A549 (cell line): ENCODE measurements at regions not wholly inside any gene's neighbourhood (a gene's known extent, or its start where the extent isn't known, plus 50 kb on each side); places are given as distances from the start of the nearest gene placed in this dataset.
"Not testable (repeated sequence)": the region's sequence is repeated elsewhere in the genome, so short reads cannot be mapped to it uniquely, and the experiment has no call there.

Source experiments
- ATAC-seq, 2 experiments: fragments of 200-7000 bp in 1 of 2; fragments of >200 bp in 1 of 2; cut with Nextera tagmentation in 1 of 2; cut with Tn5 transposase in 1 of 2; 3 replicates each; pipeline versions ENCODE4 v1.8.0 to v1.9.1; 2018 to 2020; ENCODE audit warnings: mild to moderate bottlenecking in 1 of 2, moderate library complexity in 1 of 2
- CTCF ChIA-PET: fragments of 300-600 bp; sonication (Branson Sonifier 250); formaldehyde crosslinking; extraction: SDS; loops from one replicate; lab custom pipeline; 2021; ENCODE audit warnings: antibody characterized with exemption, inconsistent platforms; lab: Yijun Ruan, JAX
- POLR2A ChIA-PET: fragments of 350-600 bp; formaldehyde crosslinking; extraction: SDS; loops from one replicate; lab custom pipeline; 2021; ENCODE audit warnings: antibody characterized with exemption, inconsistent platforms; lab: Yijun Ruan, JAX
- DNase-seq, 2 experiments: peaks; one replicate each; pipeline versions ENCODE4 v3.0.0 to v3.0.0-alpha.2; 2011 to 2016; ENCODE audit warnings: low read depth in 1 of 2, low spot score in 1 of 2
- FAIRE-seq: peaks from 2 replicates; lab custom pipeline; 2011; peaks lifted over from hg19 to GRCh38; lab: Jason Lieb, UNC
- H3K27ac ChIP-seq, 2 experiments: fragments of >200 bp; sonication (Bioruptor Twin); formaldehyde crosslinking; 3 replicates each; pipeline ENCODE4 v1.5.1; 2016 to 2017
- H3K4me1 ChIP-seq: fragments of >200 bp; sonication (Bioruptor Twin); formaldehyde crosslinking; 3 replicates; pipeline ENCODE4 v1.6.1; 2016
- H3K4me2 ChIP-seq: fragments of >200 bp; sonication (Bioruptor Twin); formaldehyde crosslinking; 3 replicates; pipeline ENCODE4 v1.6.1; 2016
- H3K4me3 ChIP-seq: fragments of >200 bp; sonication (Bioruptor Twin); formaldehyde crosslinking; 3 replicates; pipeline ENCODE4 v1.5.1; 2016
- H3K9me3 ChIP-seq: fragments of >200 bp; sonication (Bioruptor Twin); formaldehyde crosslinking; 3 replicates; pipeline ENCODE4 v1.6.1; 2016
- ATOH8 ChIP-seq: fragments of 250-450 bp; sonication (Bioruptor Pico); IDR thresholded peaks from 2 replicates; pipeline ENCODE4 v1.5.0; 2020; ENCODE audit warnings: low read depth, mild to moderate bottlenecking, moderate library complexity
- CBX8 ChIP-seq: fragments of 200-600 bp; sonication (generic); IDR thresholded peaks from 2 replicates; pipeline ENCODE4 v1.6.1; 2016
- CHD2 ChIP-seq: fragments of 150-350 bp; IDR thresholded peaks from 2 replicates; pipeline ENCODE4 v1.6.1; 2014; ENCODE audit warnings: low read length; ENCODE audit not compliant: partially characterized antibody
- CHD4 ChIP-seq: fragments of 200-600 bp; sonication (generic); IDR thresholded peaks from 2 replicates; pipeline ENCODE4 v1.6.1; 2016; ENCODE audit warnings: antibody characterized with exemption, mild to moderate bottlenecking, borderline replicate concordance
- EHMT2 ChIP-seq: fragments of 200-600 bp; sonication (generic); IDR thresholded peaks from 2 replicates; pipeline ENCODE4 v1.6.1; 2016; ENCODE audit warnings: antibody characterized with exemption, low read depth, mild to moderate bottlenecking, moderate library complexity
- EP300 ChIP-seq, 2 experiments: fragments of >200 bp; sonication (Bioruptor Twin); formaldehyde crosslinking; IDR thresholded peaks; 2 replicates in 1 of 2; 3 replicates in 1 of 2; pipeline ENCODE4 v1.6.1; 2016 to 2017
- ESRRA ChIP-seq: fragments of 150-350 bp; IDR thresholded peaks from 2 replicates; pipeline ENCODE4 v1.6.1; 2014; ENCODE audit warnings: mild to moderate bottlenecking, low read length, borderline replicate concordance
- FOSB ChIP-seq: fragments of 250-450 bp; sonication (Bioruptor Pico); IDR thresholded peaks from 2 replicates; pipeline ENCODE4 v1.5.0; 2020; ENCODE audit warnings: mild to moderate bottlenecking, moderate library complexity
- GATA3 ChIP-seq: IDR thresholded peaks from 2 replicates; pipeline ENCODE4 v1.6.1; 2012; ENCODE audit warnings: borderline replicate concordance
- HDAC2 ChIP-seq: fragments of 200-600 bp; sonication (generic); IDR thresholded peaks from 2 replicates; pipeline ENCODE4 v1.6.1; 2016
- HES2 ChIP-seq: fragments of >200 bp; sonication (Bioruptor Twin); formaldehyde crosslinking; IDR thresholded peaks from 2 replicates; pipeline ENCODE4 v1.6.1; 2016
- HMGXB4 ChIP-seq: fragments of 250-450 bp; sonication (Bioruptor Pico); IDR thresholded peaks from 2 replicates; pipeline ENCODE4 v1.5.0; 2021; ENCODE audit warnings: mild to moderate bottlenecking, moderate library complexity, borderline replicate concordance
- HOXB13 ChIP-seq: fragments of 250-450 bp; sonication (Bioruptor Pico); IDR thresholded peaks from 2 replicates; pipeline ENCODE4 v1.5.0; 2020; ENCODE audit warnings: low read depth, mild to moderate bottlenecking, moderate library complexity
- JUNB ChIP-seq: fragments of >200 bp; sonication (Bioruptor Twin); formaldehyde crosslinking; IDR thresholded peaks from 2 replicates; pipeline ENCODE4 v1.6.1; 2016
- KDM1A ChIP-seq: fragments of 200-600 bp; sonication (generic); IDR thresholded peaks from 2 replicates; pipeline ENCODE4 v1.6.1; 2016; ENCODE audit warnings: low read depth, mild to moderate bottlenecking
- KDM5A ChIP-seq: fragments of 200-600 bp; sonication (generic); IDR thresholded peaks from 2 replicates; pipeline ENCODE4 v1.6.1; 2016; ENCODE audit warnings: antibody characterized with exemption, mild to moderate bottlenecking
- NR3C1 ChIP-seq: fragments of >200 bp; sonication (Bioruptor Twin); formaldehyde crosslinking; IDR thresholded peaks from 3 replicates; pipeline ENCODE4 v1.6.1; 2017
- RCOR1 ChIP-seq: fragments of 150-350 bp; IDR thresholded peaks from 2 replicates; pipeline ENCODE4 v1.6.1; 2014; ENCODE audit warnings: antibody characterized with exemption, low read length, low read depth
- SREBF2 ChIP-seq: fragments of 450-650 bp; IDR thresholded peaks from 2 replicates; pipeline ENCODE4 v1.6.1; 2014; ENCODE audit warnings: mild to moderate bottlenecking, moderate library complexity
- ZFP36 ChIP-seq: fragments of 450-650 bp; IDR thresholded peaks from 2 replicates; pipeline ENCODE4 v1.6.1; 2014; ENCODE audit warnings: borderline replicate concordance; ENCODE audit not compliant: partially characterized antibody
- WGBS: methylation state at CpG from one replicate; pipeline ENCODE4 v1.1.6; 2017; ENCODE audit errors: missing lambda C conversion rate; 5-methylcytosine and 5-hydroxymethylcytosine counted together
- TF ChIP-seq, protein P1 (sequence below): IDR thresholded peaks from 2 replicates; pipeline ENCODE4 v1.6.1; 2012

DNA sequence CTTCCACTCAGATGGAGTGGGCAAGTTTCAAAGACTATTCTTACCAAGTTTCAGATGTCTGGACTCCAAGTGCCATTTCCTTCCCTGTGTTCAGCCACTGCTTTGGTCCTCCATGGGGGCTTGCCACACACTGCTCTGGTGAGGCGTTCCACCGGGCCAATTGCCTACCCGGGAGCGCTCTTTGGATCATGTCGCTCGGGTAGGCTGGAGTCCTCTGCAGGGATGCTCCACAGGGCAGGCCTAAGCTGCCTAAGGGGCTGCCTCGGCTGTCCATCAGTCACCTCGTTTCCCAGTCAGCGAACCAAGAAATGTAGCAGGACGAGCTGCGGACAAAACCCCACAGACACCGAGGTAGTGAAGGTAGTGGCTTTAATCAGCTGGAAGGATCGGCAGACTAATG is 200.7 kb upstream of the KLF8 start:
- Histone ChIP-seq H3K4me1 (no peaks in the 10 kb centered on the region), H3K27ac (no peak overlapping the region), H3K4me3 (no peak overlapping the region), H3K4me2 (no peak overlapping the region), H3K9me3 (no peaks in the 10 kb centered on the region)
- ChIA-PET CTCF (no interaction called here), POLR2A (interaction anchor here (0.6 kb wide), 1 partner anchor 1779 kb away, joined by 3 read pairs; no protein-coding TSS in a partner anchor)
- DNase-seq (no peak), FAIRE-seq (no peak), ATAC-seq (no peak)
- no peak for TF ChIP-seq ZFP36
- no peak for TF ChIP-seq KDM1A
- TF ChIP-seq RCOR1: no peak
- WGBS: 76% methylated on average over 9 of the region's 13 CpGs

GRCh38 chrX:56033495-56034180 is 198.5 kb upstream of the KLF8 start:
- no peaks in the 10 kb centered on the region for H3K9me3 ChIP-seq
- no peak overlapping the region for H3K4me2 ChIP-seq
- DNase-seq (no peak), ATAC-seq (no peak), FAIRE-seq (no peak)
- POLR2A ChIA-PET: no interaction called here
- TF ChIP-seq, protein P1, sequence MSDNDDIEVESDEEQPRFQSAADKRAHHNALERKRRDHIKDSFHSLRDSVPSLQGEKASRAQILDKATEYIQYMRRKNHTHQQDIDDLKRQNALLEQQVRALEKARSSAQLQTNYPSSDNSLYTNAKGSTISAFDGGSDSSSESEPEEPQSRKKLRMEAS: no peak
- TF ChIP-seq EP300 (IDR thresholded peaks at IDR 0.05) (no peak), EHMT2 (no peak), KDM5A (no peak), SREBF2 (no peak), ESRRA (no peak), ATOH8 (no peak), RCOR1 (no peak), HES2 (no peak), CHD2 (no peak), JUNB (no peak), NR3C1 (no peak), CBX8 (no peak), GATA3 (no peak), HMGXB4 (CRISPR knock-in tag) (no peak), CHD4 (no peak), HOXB13 (CRISPR knock-in tag) (no peak), HDAC2 (no peak), FOSB (CRISPR knock-in tag) (no peak)
- WGBS: 3% methylated on average over 2 of the region's 2 CpGs
- H3K4me1 ChIP-seq: no peaks in the 10 kb centered on the region
- no peak overlapping the region for H3K27ac ChIP-seq
- CTCF ChIA-PET: no interaction called here
- no peak overlapping the region for H3K4me3 ChIP-seq

GRCh38 chrX:56052673-56053330 is 179.4 kb upstream of the KLF8 start:
- POLR2A ChIA-PET, CTCF ChIA-PET: not testable (repeated sequence)
- WGBS: 3% methylated on average over 16 of the region's 22 CpGs

More at GRCh38 chrX:56052673-56053330, 179.4 kb upstream of the KLF8 start:
- not testable (repeated sequence) for ATAC-seq, H3K4me3 ChIP-seq, H3K27ac ChIP-seq, H3K4me1 ChIP-seq, H3K9me3 ChIP-seq, FAIRE-seq
- H3K4me2 ChIP-seq: peak overlapping the region; percentile 26; the same call in 2 of the 3 replicates
- peak in 1 of 2 experiments; percentile 12 for DNase-seq
